HepG2 (cell line): ENCODE measurements at regions not wholly inside any gene's neighbourhood (a gene's known extent, or its start where the extent isn't known, plus 50 kb on each side); places are given as distances from the start of the nearest gene placed in this dataset.

Experiments used
- ATAC-seq: fragments of 200-7000 bp; cut with Tn5 transposase; 3 replicates; pipeline ENCODE4 v1.9.1; 2020; ENCODE audit warnings: mild to moderate bottlenecking, moderate library complexity
- BruUV-seq: library from RNA; stranded (reverse); fragments of 400-500 nt; replicated peaks from 2 replicates; lab custom pipeline; 2021; lab: Mats Ljungman, UMichigan
- CTCF ChIA-PET: fragments of 300-600 bp; formaldehyde crosslinking; extraction: SDS; loops from one replicate; lab custom pipeline; 2021; ENCODE audit warnings: low total read pairs, inconsistent platforms, low intra/inter-chr PET ratio; lab: Yijun Ruan, JAX
- POLR2A ChIA-PET: fragments of 350-600 bp; sonication (Branson Sonifier 250); formaldehyde crosslinking; loops from one replicate; lab custom pipeline; 2020; ENCODE audit warnings: antibody characterized with exemption, inconsistent platforms; lab: Yijun Ruan, JAX
- DNase-seq: peaks from one replicate; pipeline ENCODE4 v3.0.0-alpha.2; 2015; ENCODE audit warnings: low spot score
- FAIRE-seq: peaks from 3 replicates; lab custom pipeline; 2011; peaks lifted over from hg19 to GRCh38; lab: Jason Lieb, UNC
- H2AFZ ChIP-seq: one replicate; pipeline ENCODE4 v1.6.1; 2011; ENCODE audit warnings: low read length, inconsistent platforms
- H3K27ac ChIP-seq: fragments of 300-600 bp; 3 replicates; pipeline ENCODE4 v1.8.0; 2011; ENCODE audit warnings: mixed run types, mild to moderate bottlenecking, mixed read lengths, low read length, inconsistent platforms; ENCODE audit not compliant: insufficient read depth; ENCODE audit errors: extremely low read length
- H3K27me3 ChIP-seq, 2 experiments: fragments of 200-600 bp in 1 of 2; 2 replicates in 1 of 2; 3 replicates in 1 of 2; pipeline versions ENCODE4 v1.6.0 to v1.8.0; 2011; ENCODE audit warnings: low read length in 2 of 2, mild to moderate bottlenecking in 2 of 2, moderate library complexity in 2 of 2, inconsistent platforms in 1 of 2; ENCODE audit not compliant: insufficient read depth in 2 of 2, control insufficient read depth in 1 of 2
- H3K36me3 ChIP-seq, 2 experiments: fragments of 200-600 bp in 1 of 2; replicated peaks in 1 of 2; 2 replicates in 1 of 2; 3 replicates in 1 of 2; pipeline versions ENCODE4 v1.5.1 to v1.8.0; 2011; ENCODE audit warnings: low read length in 2 of 2, inconsistent platforms in 1 of 2; ENCODE audit not compliant: insufficient read depth in 2 of 2, control insufficient read depth in 1 of 2
- H3K4me1 ChIP-seq: 2 replicates; pipeline ENCODE4 v1.5.1; 2012; ENCODE audit warnings: low read length, inconsistent platforms; ENCODE audit not compliant: insufficient read depth
- H3K4me2 ChIP-seq: 2 replicates; pipeline ENCODE4 v1.6.0; 2011; ENCODE audit warnings: low read depth, low read length, inconsistent platforms
- H3K4me3 ChIP-seq, 3 experiments: fragments of 200-600 bp in 1 of 3; sonication (generic), shearing (Covaris generic) in 1 of 3; replicated peaks in 1 of 3; 2 replicates each; pipeline ENCODE4 v1.5.1; 2011 to 2016; ENCODE audit warnings: low read length in 3 of 3, inconsistent platforms in 2 of 3, low read depth in 2 of 3, mild to moderate bottlenecking in 2 of 3, control low read depth in 1 of 3, mixed read lengths in 1 of 3; ENCODE audit not compliant: insufficient read depth in 1 of 3
- H3K79me2 ChIP-seq: one replicate; pipeline ENCODE4 v1.6.1; 2011; ENCODE audit warnings: low read length, inconsistent platforms; ENCODE audit not compliant: insufficient read depth
- H3K9ac ChIP-seq: 2 replicates; pipeline ENCODE4 v1.6.0; 2011; ENCODE audit warnings: mild to moderate bottlenecking, low read depth, low read length, inconsistent platforms; ENCODE audit not compliant: insufficient read depth
- H3K9me3 ChIP-seq: 2 replicates; pipeline ENCODE4 v1.5.1; 2012; ENCODE audit warnings: mild to moderate bottlenecking, low read length
- H4K20me1 ChIP-seq: 2 replicates; pipeline ENCODE4 v1.6.0; 2011; ENCODE audit warnings: inconsistent platforms, mild to moderate bottlenecking, low read length, moderate library complexity; ENCODE audit not compliant: insufficient read depth
- PHF21A ChIP-seq: sonication (generic); formaldehyde crosslinking; IDR thresholded peaks from 2 replicates; pipeline ENCODE4 v1.5.0; 2020; ENCODE audit warnings: mild to moderate bottlenecking, missing genetic modification reagents
- SIX1 ChIP-seq: sonication (generic); formaldehyde crosslinking; IDR thresholded peaks from 2 replicates; pipeline ENCODE4 v1.4.0; 2020; ENCODE audit warnings: missing genetic modification reagents, borderline replicate concordance
- WIZ ChIP-seq: sonication (generic); formaldehyde crosslinking; IDR thresholded peaks from 2 replicates; pipeline ENCODE4 v1.5.1; 2020; ENCODE audit warnings: mild to moderate bottlenecking, missing genetic modification reagents
- ZFP90 ChIP-seq: sonication (generic); formaldehyde crosslinking; IDR thresholded peaks from 2 replicates; pipeline ENCODE4 v1.8.0; 2022; ENCODE audit warnings: missing genetic modification reagents, mild to moderate bottlenecking, inconsistent platforms, borderline replicate concordance
- ZNF724P ChIP-seq: sonication (generic); formaldehyde crosslinking; IDR thresholded peaks from 2 replicates; pipeline ENCODE4 v1.8.0; 2022; ENCODE audit warnings: missing genetic modification reagents, borderline replicate concordance
- WGBS: methylation state at CpG from one replicate; pipeline ENCODE4 v1.1.6; 2017; ENCODE audit warnings: low lambda C conversion rate; 5-methylcytosine and 5-hydroxymethylcytosine counted together
- in situ Hi-C: cut with HindIII; loops from 2 replicates; pipeline ENCODE4 v1.10.0; 2017; ENCODE audit warnings: low pct_unique_long_range_greater_than_20kb; ENCODE audit not compliant: extremely low pct_ligation_motif_present
- intact Hi-C: fragments of 100-400 bp; cut with micrococcal nuclease; formaldehyde crosslinking; loops from one replicate; pipeline ENCODE4 v1.10.0; 2022; ENCODE audit not compliant: unreplicated experiment
- TF ChIP-seq, protein P1 (sequence below): sonication (generic); formaldehyde crosslinking; IDR thresholded peaks from 2 replicates; pipeline ENCODE4 v1.4.0; 2020; ENCODE audit warnings: missing genetic modification reagents, borderline replicate concordance
- TF ChIP-seq, protein P2 (sequence below): sonication (generic); formaldehyde crosslinking; conservative IDR thresholded peaks from 2 replicates; pipeline ENCODE4 v1.4.0; 2020; ENCODE audit warnings: missing genetic modification reagents

DNA sequence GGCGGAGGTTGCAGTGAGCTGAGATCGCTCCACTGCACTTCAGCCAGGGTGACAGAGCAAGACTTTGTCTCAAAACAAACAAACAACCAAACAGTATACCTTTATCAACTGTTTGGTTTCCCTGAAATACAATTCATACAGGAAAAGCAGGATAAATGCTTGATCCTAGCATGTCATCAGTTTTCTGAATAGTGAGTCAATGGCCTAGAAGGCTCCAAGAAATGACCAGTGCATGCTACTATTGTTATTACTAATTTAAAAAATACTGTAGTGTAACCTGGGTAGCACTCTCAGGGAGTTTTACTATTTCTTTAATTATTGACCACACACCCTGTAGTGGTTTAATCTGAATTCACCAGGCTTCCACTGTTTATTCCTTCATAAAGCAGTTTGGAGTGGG is 101.0 kb upstream of the PTPN3 start:
- no TSS peak for BruUV-seq
- Histone ChIP-seq H3K4me1 (no peaks in the 10 kb centered on the region), H3K36me3 (no peaks in the 10 kb centered on the region), H3K27ac (no peak overlapping the region), H3K79me2 (no peaks in the 10 kb centered on the region), H4K20me1 (no peaks in the 10 kb centered on the region), H3K4me3 (no peak overlapping the region), H3K4me2 (no peak overlapping the region), H3K9me3 (no peaks in the 10 kb centered on the region), H3K9ac (no peak overlapping the region), H3K27me3 (no peaks in the 10 kb centered on the region), H2AFZ (no peak overlapping the region)
- no peak for TF ChIP-seq ZFP90 (CRISPR knock-in tag)
- TF ChIP-seq, protein P1, sequence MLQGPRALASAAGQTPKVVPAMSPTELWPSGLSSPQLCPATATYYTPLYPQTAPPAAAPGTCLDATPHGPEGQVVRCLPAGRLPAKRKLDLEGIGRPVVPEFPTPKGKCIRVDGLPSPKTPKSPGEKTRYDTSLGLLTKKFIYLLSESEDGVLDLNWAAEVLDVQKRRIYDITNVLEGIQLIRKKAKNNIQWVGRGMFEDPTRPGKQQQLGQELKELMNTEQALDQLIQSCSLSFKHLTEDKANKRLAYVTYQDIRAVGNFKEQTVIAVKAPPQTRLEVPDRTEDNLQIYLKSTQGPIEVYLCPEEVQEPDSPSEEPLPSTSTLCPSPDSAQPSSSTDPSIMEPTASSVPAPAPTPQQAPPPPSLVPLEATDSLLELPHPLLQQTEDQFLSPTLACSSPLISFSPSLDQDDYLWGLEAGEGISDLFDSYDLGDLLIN, result no peak
- TF ChIP-seq WIZ, result no peak
- TF ChIP-seq ZNF724P (CRISPR knock-in tag), result no peak
- TF ChIP-seq SIX1 (CRISPR knock-in tag), result no peak
- in situ Hi-C loops (no loop called here), intact Hi-C loops (no loop called here)
- ATAC-seq (no peak), DNase-seq (no peak), FAIRE-seq (no peak)
- ChIA-PET CTCF (no interaction called here), POLR2A (no interaction called here)
- 60% methylated on average over 2 of the region's 2 CpGs for WGBS

- DNase-seq (no peak), FAIRE-seq (no peak), ATAC-seq (no peak)
- Histone ChIP-seq H3K4me2 (no peak overlapping the region), H3K36me3 (no peaks in the 10 kb centered on the region), H3K9me3 (no peaks in the 10 kb centered on the region), H3K27ac (no peak overlapping the region), H3K79me2 (no peaks in the 10 kb centered on the region), H4K20me1 (no peaks in the 10 kb centered on the region), H3K27me3 (no peaks in the 10 kb centered on the region), H3K9ac (no peak overlapping the region), H2AFZ (no peak overlapping the region), H3K4me3 (no peak overlapping the region), H3K4me1 (no peaks in the 10 kb centered on the region)
- in situ Hi-C loops, result no loop called here
- CTCF ChIA-PET, result no interaction called here
- BruUV-seq, result no TSS peak
- WGBS, result 28% methylated on average over 6 of the region's 6 CpGs
- intact Hi-C loops, result no loop called here
- TF ChIP-seq PHF21A (CRISPR knock-in tag), result no peak
- TF ChIP-seq, protein P2, sequence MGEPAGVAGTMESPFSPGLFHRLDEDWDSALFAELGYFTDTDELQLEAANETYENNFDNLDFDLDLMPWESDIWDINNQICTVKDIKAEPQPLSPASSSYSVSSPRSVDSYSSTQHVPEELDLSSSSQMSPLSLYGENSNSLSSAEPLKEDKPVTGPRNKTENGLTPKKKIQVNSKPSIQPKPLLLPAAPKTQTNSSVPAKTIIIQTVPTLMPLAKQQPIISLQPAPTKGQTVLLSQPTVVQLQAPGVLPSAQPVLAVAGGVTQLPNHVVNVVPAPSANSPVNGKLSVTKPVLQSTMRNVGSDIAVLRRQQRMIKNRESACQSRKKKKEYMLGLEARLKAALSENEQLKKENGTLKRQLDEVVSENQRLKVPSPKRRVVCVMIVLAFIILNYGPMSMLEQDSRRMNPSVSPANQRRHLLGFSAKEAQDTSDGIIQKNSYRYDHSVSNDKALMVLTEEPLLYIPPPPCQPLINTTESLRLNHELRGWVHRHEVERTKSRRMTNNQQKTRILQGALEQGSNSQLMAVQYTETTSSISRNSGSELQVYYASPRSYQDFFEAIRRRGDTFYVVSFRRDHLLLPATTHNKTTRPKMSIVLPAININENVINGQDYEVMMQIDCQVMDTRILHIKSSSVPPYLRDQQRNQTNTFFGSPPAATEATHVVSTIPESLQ (CRISPR knock-in tag), result no peak
- TF ChIP-seq, all 625 proteins: peak for 0
- POLR2A ChIA-PET, result no interaction called here
Measured at GRCh38 chr9:109599711-109600110, 101.6 kb upstream of the PTPN3 start.
